Smooth muscle cell of the brain vasculature (primary cell): ENCODE measurements at regions not wholly inside any gene's neighbourhood (a gene's known extent, or its start where the extent isn't known, plus 50 kb on each side); places are given as distances from the start of the nearest gene placed in this dataset.

ENCODE experiments used
- DNase-seq: peaks from one replicate; pipeline ENCODE4 v3.0.0-alpha.2; 2012; ENCODE audit warnings: low read depth, low spot score

GRCh38 chr7:33850768-33851167 is 54.6 kb upstream of the BMPER start:
- no peak for DNase-seq

DNA sequence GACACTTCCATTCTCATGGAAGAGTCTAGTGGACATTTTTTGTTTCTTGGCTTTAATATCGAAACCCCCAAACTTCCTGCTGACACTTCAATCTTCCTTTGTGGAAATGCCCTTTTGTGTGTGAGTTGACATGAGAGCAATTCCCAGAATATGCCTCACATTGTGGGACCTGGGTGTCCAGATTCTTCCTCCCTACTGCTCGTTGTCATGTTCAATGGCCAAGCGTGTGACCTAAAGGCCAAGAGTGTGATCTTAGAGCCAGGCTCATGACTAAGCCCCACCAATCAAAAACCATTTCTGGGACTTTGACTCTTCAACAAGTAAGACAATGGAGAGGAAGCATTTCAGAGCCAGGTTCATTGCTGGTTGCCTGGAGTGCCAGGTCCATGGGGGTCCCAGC is 52.5 kb upstream of the BMPER start:
- no peak for DNase-seq

DNA sequence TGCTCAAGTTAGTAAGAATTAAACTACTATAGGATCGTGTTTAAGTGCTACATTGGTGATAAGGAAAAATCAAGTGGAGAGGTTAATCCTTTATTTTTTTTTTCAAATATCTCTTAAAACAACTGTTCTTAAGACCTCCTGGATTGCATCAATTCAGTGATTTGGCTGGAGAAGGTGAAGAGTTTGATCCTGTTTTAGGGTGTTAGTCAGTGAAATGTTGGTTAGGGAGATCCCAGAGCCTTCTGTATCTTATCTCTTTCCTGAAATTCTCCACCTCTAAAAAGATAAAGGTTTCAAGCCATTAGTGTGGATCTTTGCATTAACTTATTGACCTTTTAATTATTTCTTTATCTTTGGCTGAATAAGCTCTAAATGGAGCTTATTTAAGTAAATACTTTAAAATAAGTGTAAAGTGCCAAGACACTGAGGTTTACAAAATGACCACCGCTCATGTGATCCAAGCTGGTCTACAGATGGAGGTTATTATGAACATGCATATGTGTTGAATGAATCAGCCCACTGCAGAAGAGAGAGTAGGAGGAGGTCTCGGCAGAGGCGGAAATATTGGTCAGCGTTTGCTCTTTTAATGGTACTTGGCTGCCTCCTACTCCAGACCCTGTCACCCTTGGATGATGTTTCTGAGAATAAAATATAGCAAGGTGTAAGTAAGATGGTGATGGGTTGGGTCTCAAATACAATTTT is 51.8 kb upstream of the BMPER start:
- no peak for DNase-seq

- no peak for DNase-seq
Observed at GRCh38 chr7:33854178-33854577, 51.2 kb upstream of the BMPER start.

DNA sequence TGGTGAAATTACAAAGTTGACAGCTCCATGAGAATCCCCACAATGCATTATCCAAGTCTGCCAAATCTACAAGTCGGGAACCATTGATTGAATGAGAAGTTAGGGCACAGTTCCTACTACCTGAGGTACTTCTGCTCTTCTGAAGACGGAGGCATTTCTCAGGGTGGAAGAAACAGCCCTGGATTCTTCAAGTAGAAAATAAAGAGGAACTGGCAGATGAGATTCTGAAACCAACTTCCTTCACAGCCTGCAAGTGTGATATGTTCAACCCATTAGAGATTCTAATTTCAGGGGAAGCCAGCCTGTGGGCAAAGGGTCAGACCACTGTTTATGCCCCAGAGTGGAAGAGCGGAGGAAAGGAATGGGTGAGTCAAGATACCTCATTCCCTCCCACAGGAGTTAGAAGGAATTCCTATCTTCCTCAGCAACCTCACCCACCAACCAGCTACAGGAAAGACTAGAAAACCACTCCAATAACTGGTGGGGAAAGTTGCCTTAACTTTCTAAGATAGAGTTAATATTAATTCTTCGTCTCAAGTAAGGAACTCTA is 50.5 kb upstream of the BMPER start:
- DNase-seq = no peak
